ENCODE measurements at regions not wholly inside any gene's neighbourhood (a gene's known extent, or its start where the extent isn't known, plus 50 kb on each side); places are given as distances from the start of the nearest gene placed in this dataset.

- TF ChIP-seq ZNF462 (CRISPR knock-in tag; IDR thresholded peaks at IDR 0.05) (no peak), ZNF114 (CRISPR knock-in tag; IDR thresholded peaks at IDR 0.05) (no peak), STAT1 (IDR thresholded peaks at IDR 0.05; ENCODE audit: unreplicated experiment) (no peak), REST (IDR thresholded peaks at IDR 0.05; ENCODE audit: unreplicated experiment) (no peak), CTCF (conservative IDR thresholded peaks at IDR 0.05; ENCODE audit: low read depth in 2 of 2) (no peak), ZNF331 (CRISPR knock-in tag; IDR thresholded peaks at IDR 0.05; ENCODE audit: low read depth) (no peak), POLR2AphosphoS5 (IDR thresholded peaks at IDR 0.05; ENCODE audit: low read depth) (no peak), NANOG (IDR thresholded peaks at IDR 0.05; ENCODE audit: borderline replicate concordance) (no peak)
These were observed 781.0 kb downstream of the TBC1D22A start (continued) for GRCh38 chr22:47543447-47543846.

Measured in GM23338 (cell line).